Fibroblast of lung (primary cell): ENCODE measurements at regions not wholly inside any gene's neighbourhood (a gene's known extent, or its start where the extent isn't known, plus 50 kb on each side); places are given as distances from the start of the nearest gene placed in this dataset.

ENCODE experiments used
- DNase-seq, 2 donors: peaks; one replicate each; pipeline versions ENCODE4 v3.0.0 to v3.0.0-alpha.2; 2010; ENCODE audit warnings: low read depth in 2 of 2
- H2AFZ ChIP-seq: 2 replicates; pipeline ENCODE4 v1.5.1; 2012; ENCODE audit warnings: low read length, control low read depth, inconsistent platforms
- H3K27ac ChIP-seq: 2 replicates; pipeline ENCODE4 v1.5.1; 2011; ENCODE audit warnings: low read length, control low read depth; ENCODE audit not compliant: insufficient read depth
- H3K27me3 ChIP-seq: 2 replicates; pipeline ENCODE4 v1.5.1; 2011; ENCODE audit warnings: mild to moderate bottlenecking, low read length; ENCODE audit not compliant: control insufficient read depth, insufficient read depth
- H3K36me3 ChIP-seq: 2 replicates; pipeline ENCODE4 v1.5.1; 2011; ENCODE audit warnings: low read length; ENCODE audit not compliant: control insufficient read depth, insufficient read depth
- H3K4me1 ChIP-seq: 2 replicates; pipeline ENCODE4 v1.5.1; 2011; ENCODE audit warnings: low read length; ENCODE audit not compliant: control insufficient read depth, insufficient read depth; ENCODE audit errors: extremely low read depth
- H3K4me2 ChIP-seq: 2 replicates; pipeline ENCODE4 v1.5.1; 2011; ENCODE audit warnings: low read length, control low read depth; ENCODE audit not compliant: insufficient read depth; ENCODE audit errors: extremely low read depth
- H3K4me3 ChIP-seq, 4 experiments: fragments of 200-600 bp in 1 of 4; sonication (generic) in 1 of 4; replicated peaks in 1 of 4; 2 replicates each; pipeline ENCODE4 v1.5.1; 2011 to 2016; ENCODE audit warnings: low read length in 4 of 4, low read depth in 3 of 4, mild to moderate bottlenecking in 3 of 4, control low read depth in 2 of 4, inconsistent platforms in 1 of 4, mixed read lengths in 1 of 4; ENCODE audit not compliant: insufficient read depth in 1 of 4; ENCODE audit errors: control extremely low read depth in 1 of 4
- H3K79me2 ChIP-seq: 2 replicates; pipeline ENCODE4 v1.5.1; 2012; ENCODE audit warnings: mild to moderate bottlenecking, low read length, inconsistent platforms; ENCODE audit not compliant: control insufficient read depth, insufficient read depth
- H3K9ac ChIP-seq: 2 replicates; pipeline ENCODE4 v1.5.1; 2011; ENCODE audit warnings: mild to moderate bottlenecking, low read length, control low read depth; ENCODE audit not compliant: insufficient read depth
- H3K9me3 ChIP-seq: 2 replicates; pipeline ENCODE4 v1.5.1; 2012; ENCODE audit warnings: low read depth, low read length; ENCODE audit not compliant: control insufficient read depth, insufficient read depth
- H4K20me1 ChIP-seq: 2 replicates; pipeline ENCODE4 v1.5.1; 2011; ENCODE audit warnings: low read length; ENCODE audit not compliant: control insufficient read depth, insufficient read depth; ENCODE audit errors: extremely low read depth
- EZH2 ChIP-seq: IDR thresholded peaks from 2 replicates; pipeline ENCODE4 v1.5.1; 2012; ENCODE audit warnings: low read length, control low read depth, mild to moderate bottlenecking; ENCODE audit errors: missing control alignments
- TF ChIP-seq, protein P1 (sequence below), 2 donors: IDR thresholded peaks in 1 of 2; conservative IDR thresholded peaks in 1 of 2; 1 replicate in 1 of 2; 2 replicates in 1 of 2; pipeline ENCODE4 v1.5.1; 2011 to 2012; ENCODE audit warnings: low read length in 2 of 2, control low read depth in 1 of 2, inconsistent platforms in 1 of 2, low read depth in 1 of 2, mild to moderate bottlenecking in 1 of 2

DNA sequence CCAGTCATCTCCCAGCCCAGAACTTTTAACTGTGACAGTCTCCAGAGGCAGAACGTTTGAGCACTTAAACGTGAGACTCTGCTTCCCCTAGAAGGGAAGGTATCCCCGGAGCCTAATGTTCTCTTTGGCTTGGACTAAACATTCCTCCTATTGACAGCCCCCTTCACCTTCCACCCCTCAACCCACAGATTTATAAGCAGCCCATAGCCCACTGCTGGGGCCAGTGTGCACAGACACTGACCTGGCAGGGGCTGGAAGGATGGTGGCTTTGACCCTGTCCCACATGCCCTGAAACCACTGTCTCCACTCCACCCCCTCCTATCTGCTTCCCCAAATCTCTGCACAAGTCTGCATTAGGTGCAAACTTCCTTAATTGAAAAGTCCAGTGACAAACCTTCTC lies 715.0 kb upstream of the IGFBP3 start:
- H3K27ac ChIP-seq, result no peak overlapping the region
- DNase-seq, result no peak
- no peaks in the 10 kb centered on the region for H3K79me2 ChIP-seq
- no peak overlapping the region for H3K4me2 ChIP-seq
- no peaks in the 10 kb centered on the region for H3K27me3 ChIP-seq
- H2AFZ ChIP-seq, result no peak overlapping the region
- no peaks in the 10 kb centered on the region for H4K20me1 ChIP-seq
- H3K4me1 ChIP-seq, result no peaks in the 10 kb centered on the region
- no peak overlapping the region for H3K9ac ChIP-seq
- no peak for TF ChIP-seq EZH2
- TF ChIP-seq, protein P1, sequence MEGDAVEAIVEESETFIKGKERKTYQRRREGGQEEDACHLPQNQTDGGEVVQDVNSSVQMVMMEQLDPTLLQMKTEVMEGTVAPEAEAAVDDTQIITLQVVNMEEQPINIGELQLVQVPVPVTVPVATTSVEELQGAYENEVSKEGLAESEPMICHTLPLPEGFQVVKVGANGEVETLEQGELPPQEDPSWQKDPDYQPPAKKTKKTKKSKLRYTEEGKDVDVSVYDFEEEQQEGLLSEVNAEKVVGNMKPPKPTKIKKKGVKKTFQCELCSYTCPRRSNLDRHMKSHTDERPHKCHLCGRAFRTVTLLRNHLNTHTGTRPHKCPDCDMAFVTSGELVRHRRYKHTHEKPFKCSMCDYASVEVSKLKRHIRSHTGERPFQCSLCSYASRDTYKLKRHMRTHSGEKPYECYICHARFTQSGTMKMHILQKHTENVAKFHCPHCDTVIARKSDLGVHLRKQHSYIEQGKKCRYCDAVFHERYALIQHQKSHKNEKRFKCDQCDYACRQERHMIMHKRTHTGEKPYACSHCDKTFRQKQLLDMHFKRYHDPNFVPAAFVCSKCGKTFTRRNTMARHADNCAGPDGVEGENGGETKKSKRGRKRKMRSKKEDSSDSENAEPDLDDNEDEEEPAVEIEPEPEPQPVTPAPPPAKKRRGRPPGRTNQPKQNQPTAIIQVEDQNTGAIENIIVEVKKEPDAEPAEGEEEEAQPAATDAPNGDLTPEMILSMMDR (conservative IDR thresholded peaks at IDR 0.05 in 1 of 2, IDR thresholded peaks at IDR 0.05 in 1 of 2; ENCODE audit: low read depth in 1 of 2, low read length in 2 of 2), result no peak
- H3K4me3 ChIP-seq, result no peak overlapping the region
- no peaks in the 10 kb centered on the region for H3K36me3 ChIP-seq
- no peaks in the 10 kb centered on the region for H3K9me3 ChIP-seq

DNA sequence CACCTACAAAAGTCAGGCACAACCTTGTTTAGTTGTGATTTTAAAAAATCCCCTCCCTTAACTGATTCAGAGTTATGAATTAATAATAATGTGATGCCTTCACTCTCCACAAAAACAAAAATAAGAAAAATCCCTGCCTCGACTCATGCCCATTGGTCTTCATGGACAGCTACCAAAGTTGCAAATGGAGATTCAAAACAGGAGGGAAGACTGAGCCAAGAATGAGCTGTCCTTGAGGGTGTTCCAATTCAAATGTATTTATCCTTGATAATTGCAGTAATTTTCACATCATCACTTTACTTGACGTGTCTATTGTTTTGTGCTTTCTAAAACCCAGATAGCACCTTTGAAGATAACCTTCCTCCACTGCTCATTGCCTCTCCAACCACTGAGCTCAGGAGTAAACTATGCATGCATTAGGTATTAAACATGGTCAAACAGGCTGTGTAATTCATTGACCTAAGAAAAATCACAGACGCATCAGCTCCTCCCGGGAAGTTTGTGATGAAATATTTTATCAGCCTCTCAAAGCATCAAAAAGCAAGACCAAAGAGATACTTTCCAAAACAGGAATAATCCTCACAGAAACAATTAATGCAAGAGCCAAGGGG lies 712.7 kb upstream of the IGFBP3 start:
- Histone ChIP-seq H2AFZ (no peak overlapping the region), H3K4me2 (no peak overlapping the region), H3K36me3 (no peaks in the 10 kb centered on the region), H3K9ac (no peak overlapping the region), H3K27ac (no peak overlapping the region), H3K79me2 (no peaks in the 10 kb centered on the region), H3K9me3 (no peaks in the 10 kb centered on the region), H3K27me3 (no peaks in the 10 kb centered on the region), H4K20me1 (no peaks in the 10 kb centered on the region), H3K4me1 (no peaks in the 10 kb centered on the region), H3K4me3 (no peak overlapping the region)
- DNase-seq, result peak in 1 of 2 donors; percentile 39
- TF ChIP-seq, protein P1 (conservative IDR thresholded peaks at IDR 0.05 in 1 of 2, IDR thresholded peaks at IDR 0.05 in 1 of 2; ENCODE audit: low read depth in 1 of 2, low read length in 2 of 2), result no peak
- TF ChIP-seq EZH2, result no peak

DNA sequence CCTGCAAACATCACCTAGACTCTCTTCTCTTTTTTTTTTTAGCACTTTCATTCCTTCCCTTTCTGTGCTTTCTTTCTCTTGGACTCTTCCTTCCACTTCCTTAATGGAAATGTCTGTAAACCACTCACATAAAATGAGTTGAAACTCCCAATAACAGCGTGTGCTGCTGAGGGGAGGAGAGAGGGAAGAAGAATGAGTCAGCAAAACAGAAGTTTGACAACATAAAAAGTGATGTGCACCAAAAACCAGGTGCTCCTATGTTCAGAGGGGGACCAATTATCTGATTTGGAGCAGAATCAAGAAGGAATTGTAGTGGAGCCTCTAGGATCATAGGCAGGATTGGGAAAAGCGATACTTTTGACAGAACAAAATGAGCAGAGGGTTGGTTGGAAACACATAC lies 712.1 kb upstream of the IGFBP3 start:
- Histone ChIP-seq H3K9ac (no peak overlapping the region), H2AFZ (no peak overlapping the region), H3K9me3 (no peaks in the 10 kb centered on the region), H3K36me3 (no peaks in the 10 kb centered on the region), H3K27me3 (no peaks in the 10 kb centered on the region), H4K20me1 (no peaks in the 10 kb centered on the region), H3K79me2 (no peaks in the 10 kb centered on the region), H3K4me1 (no peaks in the 10 kb centered on the region), H3K4me2 (no peak overlapping the region), H3K27ac (no peak overlapping the region), H3K4me3 (no peak overlapping the region)
- peak; percentile 5 to 7 for DNase-seq
- no peak for TF ChIP-seq EZH2
- TF ChIP-seq, protein P1 (conservative IDR thresholded peaks at IDR 0.05 in 1 of 2, IDR thresholded peaks at IDR 0.05 in 1 of 2; ENCODE audit: low read depth in 1 of 2, low read length in 2 of 2), result no peak
